T47D (cell line): ENCODE measurements at regions not wholly inside any gene's neighbourhood (a gene's known extent, or its start where the extent isn't known, plus 50 kb on each side); places are given as distances from the start of the nearest gene placed in this dataset.
A peak's percentile ranks its signal among the peaks of the same experiment; 100 is the strongest.

Source experiments
- DNase-seq, 2 experiments: peaks; one replicate each; pipeline versions ENCODE4 v3.0.0 to v3.0.0-alpha.2; 2011 to 2012; ENCODE audit warnings: low read depth in 1 of 2, low spot score in 1 of 2
- JUND ChIP-seq: IDR thresholded peaks from 2 replicates; pipeline ENCODE4 v1.6.1; 2012; ENCODE audit warnings: low read depth
- in situ Hi-C: cut with HindIII; loops from 2 replicates; pipeline ENCODE4 v1.10.0; 2016; ENCODE audit warnings: low sequenced_read_pairs, low pct_unique_long_range_greater_than_20kb

GRCh38 chrX:144275367-144275766 is 391.5 kb downstream of the UBE2NL start:
- no peak for TF ChIP-seq JUND
- in situ Hi-C loops = no loop called here
- peak in 1 of 2 experiments; percentile 12 for DNase-seq

- TF ChIP-seq JUND = no peak
- DNase-seq = no peak
- in situ Hi-C loops = no loop called here
Observed at GRCh38 chrX:144275843-144276242, 392.0 kb downstream of the UBE2NL start.

DNA sequence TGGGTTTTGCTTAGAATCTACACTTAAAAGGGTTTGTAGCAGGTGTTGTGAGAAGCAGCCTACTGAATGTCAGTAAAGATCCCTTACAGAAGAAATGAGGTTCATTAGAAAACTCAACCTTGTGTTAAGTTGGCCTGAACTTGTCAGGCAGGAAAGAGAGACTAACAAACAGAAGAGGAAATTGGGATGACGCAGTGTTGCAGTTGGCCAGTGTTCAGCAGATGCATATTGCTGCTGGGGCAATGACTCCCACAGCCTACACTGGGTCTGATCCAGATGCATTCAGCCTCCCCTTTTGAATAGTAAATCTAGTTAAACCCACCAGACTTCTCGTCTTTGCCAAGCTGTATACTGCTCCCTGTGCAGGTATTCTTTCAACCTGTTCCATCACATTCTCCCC is 409.4 kb downstream of the UBE2NL start:
- peak in 1 of 2 experiments; percentile 0 for DNase-seq
- no peak for TF ChIP-seq JUND
- in situ Hi-C loops = no loop called here

DNA sequence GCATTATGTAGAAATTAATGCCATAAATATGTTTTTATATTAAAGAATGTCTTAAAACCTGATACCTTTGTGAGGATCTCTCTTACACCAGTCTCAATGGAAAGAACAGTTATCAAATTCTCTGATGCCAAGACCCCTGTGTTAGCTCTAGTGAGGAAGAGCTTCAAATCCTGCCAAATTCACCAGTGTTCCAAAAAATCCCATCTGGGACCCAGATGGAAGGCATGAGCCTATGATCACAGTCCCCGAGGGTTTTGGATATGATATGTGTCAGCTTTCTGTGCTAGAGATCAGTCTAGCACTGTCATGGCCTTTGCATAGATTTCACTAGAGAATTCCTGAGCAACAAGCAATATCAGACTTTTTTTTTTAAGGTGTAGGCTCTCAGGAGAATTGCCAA is 412.1 kb downstream of the UBE2NL start:
- no peak for DNase-seq
- TF ChIP-seq JUND = no peak
- in situ Hi-C loops = no loop called here

DNA sequence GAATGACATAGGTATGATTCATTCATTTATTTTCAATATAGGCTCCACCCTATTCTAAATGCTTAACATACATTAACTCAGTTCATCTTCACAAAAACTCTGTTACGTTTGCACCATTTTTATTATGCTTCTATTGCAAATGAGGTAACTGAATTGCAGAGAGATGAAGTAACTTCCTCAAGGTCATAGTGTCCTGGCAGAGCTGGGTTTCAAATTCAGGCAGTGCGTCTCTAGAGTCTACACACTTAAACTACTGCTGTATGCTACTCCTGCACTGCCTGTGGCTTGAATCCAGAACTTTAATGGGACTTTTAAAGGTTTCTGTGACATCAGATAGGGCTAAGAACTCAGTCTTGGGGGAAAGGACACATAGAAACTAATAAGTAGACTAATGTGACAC is 413.4 kb downstream of the UBE2NL start:
- in situ Hi-C loops = no loop called here
- TF ChIP-seq JUND = no peak
- no peak for DNase-seq

DNA sequence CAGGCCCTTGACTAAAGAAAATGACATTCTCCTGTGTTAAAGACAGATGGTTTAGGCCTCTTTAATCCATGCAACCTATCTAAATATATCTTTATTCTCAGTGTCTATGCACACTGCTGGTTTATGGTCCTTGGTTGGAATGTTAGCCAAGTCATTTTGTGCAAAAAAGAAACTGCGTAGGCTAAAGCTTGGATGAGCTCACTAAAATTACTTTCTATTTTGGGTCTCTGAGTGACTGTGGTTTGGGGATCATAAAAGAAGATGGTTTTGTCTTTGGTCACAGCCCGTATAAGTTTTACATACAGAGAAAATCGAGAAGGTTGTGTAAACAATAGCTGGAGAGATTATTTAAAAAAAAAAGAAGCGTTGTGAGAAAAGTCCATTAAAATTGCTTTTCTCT is 443.6 kb downstream of the UBE2NL start:
- in situ Hi-C loops = no loop called here
- TF ChIP-seq JUND = no peak
- no peak for DNase-seq

GRCh38 chrX:144333429-144333828 is 449.6 kb downstream of the UBE2NL start:
- in situ Hi-C loops = no loop called here
- no peak for DNase-seq
- no peak for TF ChIP-seq JUND

GRCh38 chrX:144334577-144334976 is 450.7 kb downstream of the UBE2NL start:
- no peak for TF ChIP-seq JUND
- DNase-seq = peak in 1 of 2 experiments; percentile 16
- in situ Hi-C loops = no loop called here

- in situ Hi-C loops = no loop called here
- DNase-seq = peak in 1 of 2 experiments; percentile 23
- no peak for TF ChIP-seq JUND
Observed at GRCh38 chrX:144335402-144335801, 451.5 kb downstream of the UBE2NL start.

GRCh38 chrX:144379156-144379555 is 495.3 kb downstream of the UBE2NL start:
- no peak for DNase-seq
- no peak for TF ChIP-seq JUND
- in situ Hi-C loops = no loop called here

GRCh38 chrX:144388738-144389137 is 504.9 kb downstream of the UBE2NL start:
- TF ChIP-seq JUND = no peak
- in situ Hi-C loops = no loop called here
- DNase-seq = no peak
